Thyroid gland (tissue), 4 donors: ENCODE measurements at regions not wholly inside any gene's neighbourhood (a gene's known extent, or its start where the extent isn't known, plus 50 kb on each side); places are given as distances from the start of the nearest gene placed in this dataset.

Experiments used
- POLR2A ChIP-seq, 2 donors: fragments of 450-650 bp; IDR thresholded peaks; one replicate each; pipeline ENCODE4 v1.6.1; 2017; ENCODE audit warnings: antibody characterized with exemption in 2 of 2, mild to moderate bottlenecking in 2 of 2, moderate library complexity in 1 of 2
- TF ChIP-seq, protein P1 (sequence below), 6 experiments: fragments of 200-600 bp in 3 of 6; fragments of 450-650 bp in 3 of 6; sonication (generic) in 3 of 6; IDR thresholded peaks; one replicate each; pipeline ENCODE4 v1.5.1; 2016 to 2019; ENCODE audit warnings: antibody characterized with exemption in 6 of 6, mild to moderate bottlenecking in 2 of 6, inconsistent platforms in 1 of 6, moderate library complexity in 1 of 6

DNA sequence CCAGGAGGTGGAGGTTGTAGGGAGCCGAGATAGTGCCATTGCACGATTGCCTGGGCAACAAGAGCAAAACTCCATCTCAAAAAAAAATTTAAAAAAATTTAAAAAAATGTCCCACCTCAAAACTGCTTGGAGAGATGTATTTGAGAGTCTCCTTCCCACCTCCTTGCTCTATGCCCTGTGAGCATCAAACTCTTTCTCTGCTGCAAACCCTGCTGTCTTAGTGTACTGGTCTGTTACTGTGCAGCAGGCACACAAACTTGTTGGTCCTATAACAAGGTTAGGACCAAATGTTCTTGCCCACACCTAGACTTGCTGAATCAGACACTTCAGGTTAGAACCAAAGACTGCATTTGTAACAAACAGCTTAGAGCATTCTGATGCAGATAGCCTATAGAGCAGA, 153.5 kb upstream of the FUT8 start:
- TF ChIP-seq, protein P1, sequence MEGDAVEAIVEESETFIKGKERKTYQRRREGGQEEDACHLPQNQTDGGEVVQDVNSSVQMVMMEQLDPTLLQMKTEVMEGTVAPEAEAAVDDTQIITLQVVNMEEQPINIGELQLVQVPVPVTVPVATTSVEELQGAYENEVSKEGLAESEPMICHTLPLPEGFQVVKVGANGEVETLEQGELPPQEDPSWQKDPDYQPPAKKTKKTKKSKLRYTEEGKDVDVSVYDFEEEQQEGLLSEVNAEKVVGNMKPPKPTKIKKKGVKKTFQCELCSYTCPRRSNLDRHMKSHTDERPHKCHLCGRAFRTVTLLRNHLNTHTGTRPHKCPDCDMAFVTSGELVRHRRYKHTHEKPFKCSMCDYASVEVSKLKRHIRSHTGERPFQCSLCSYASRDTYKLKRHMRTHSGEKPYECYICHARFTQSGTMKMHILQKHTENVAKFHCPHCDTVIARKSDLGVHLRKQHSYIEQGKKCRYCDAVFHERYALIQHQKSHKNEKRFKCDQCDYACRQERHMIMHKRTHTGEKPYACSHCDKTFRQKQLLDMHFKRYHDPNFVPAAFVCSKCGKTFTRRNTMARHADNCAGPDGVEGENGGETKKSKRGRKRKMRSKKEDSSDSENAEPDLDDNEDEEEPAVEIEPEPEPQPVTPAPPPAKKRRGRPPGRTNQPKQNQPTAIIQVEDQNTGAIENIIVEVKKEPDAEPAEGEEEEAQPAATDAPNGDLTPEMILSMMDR (IDR thresholded peaks at IDR 0.05) = no peak
- TF ChIP-seq POLR2A (IDR thresholded peaks at IDR 0.05) = no peak
